Renal pelvis (tissue), 1 donor: ENCODE measurements at regions not wholly inside any gene's neighbourhood (a gene's known extent, or its start where the extent isn't known, plus 50 kb on each side); places are given as distances from the start of the nearest gene placed in this dataset.
"Not testable (repeated sequence)": the region's sequence is repeated elsewhere in the genome, so short reads cannot be mapped to it uniquely, and the experiment has no call there.

Source experiments
- DNase-seq: peaks from one replicate; pipeline ENCODE4 v3.0.0-alpha.2; 2013

GRCh38 chr11:134866981-134867675, 455.1 kb upstream of the B3GAT1 start:
- no peak for DNase-seq

- no peak for DNase-seq
These were observed 454.2 kb upstream of the B3GAT1 start for GRCh38 chr11:134866215-134866614.

GRCh38 chr11:134864968-134865305, 452.9 kb upstream of the B3GAT1 start:
- DNase-seq = no peak

DNA sequence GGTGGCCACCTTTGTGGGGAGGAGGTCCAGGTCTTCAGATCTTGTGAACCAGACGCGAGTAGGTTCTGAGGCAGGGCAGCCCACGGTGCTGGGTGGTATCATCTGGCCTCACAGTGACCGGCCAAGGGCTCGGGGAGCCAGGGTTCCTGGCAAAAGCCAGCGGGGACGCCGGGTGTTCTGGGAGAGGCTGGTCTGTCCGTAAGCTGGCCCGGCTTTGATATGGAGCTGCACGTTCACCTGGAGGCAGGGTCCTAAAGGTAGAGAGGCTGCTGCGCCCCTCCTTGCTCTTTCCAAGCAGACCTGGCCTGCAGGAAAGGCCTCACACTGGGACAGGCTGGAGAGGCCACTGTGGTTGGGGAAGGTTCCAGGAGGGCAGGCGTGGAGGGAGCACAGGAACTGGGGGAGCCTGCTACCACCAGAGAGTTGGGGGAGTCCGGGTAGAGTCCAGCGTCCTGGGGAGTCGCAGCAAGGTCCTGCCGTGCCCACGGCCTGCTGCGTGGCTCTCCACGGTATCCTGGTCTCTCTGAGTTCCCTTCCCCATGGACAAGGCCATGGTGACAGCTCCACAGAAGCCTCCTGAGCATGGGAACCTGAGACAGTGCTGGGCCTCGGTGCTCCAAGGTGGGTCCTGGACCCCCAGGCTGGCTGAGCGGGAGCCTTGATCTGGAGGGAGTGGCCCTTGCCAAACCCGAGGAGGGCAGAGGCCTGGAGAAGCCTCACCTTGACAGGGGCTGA, 452.4 kb upstream of the B3GAT1 start:
- DNase-seq = no peak

DNA sequence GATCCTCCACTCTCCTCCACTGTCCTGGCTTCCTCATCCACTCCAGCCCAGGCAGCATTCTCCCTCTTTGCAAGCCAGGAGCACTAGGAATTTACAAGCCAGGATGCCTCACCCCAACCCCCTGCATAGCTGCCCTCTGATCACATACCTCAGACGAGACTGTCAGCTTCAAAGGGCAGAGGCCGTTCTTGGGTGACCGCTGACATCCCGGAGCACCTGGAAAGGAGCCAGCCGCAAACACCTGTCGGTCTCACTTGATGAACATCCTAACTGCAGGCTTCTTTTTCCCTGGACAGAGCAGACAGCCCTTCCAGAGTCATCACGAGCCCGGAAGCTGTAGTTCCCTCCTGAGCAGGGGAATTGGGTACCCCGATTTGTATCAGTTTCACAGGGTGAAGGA, 451.3 kb upstream of the B3GAT1 start:
- no peak for DNase-seq

DNA sequence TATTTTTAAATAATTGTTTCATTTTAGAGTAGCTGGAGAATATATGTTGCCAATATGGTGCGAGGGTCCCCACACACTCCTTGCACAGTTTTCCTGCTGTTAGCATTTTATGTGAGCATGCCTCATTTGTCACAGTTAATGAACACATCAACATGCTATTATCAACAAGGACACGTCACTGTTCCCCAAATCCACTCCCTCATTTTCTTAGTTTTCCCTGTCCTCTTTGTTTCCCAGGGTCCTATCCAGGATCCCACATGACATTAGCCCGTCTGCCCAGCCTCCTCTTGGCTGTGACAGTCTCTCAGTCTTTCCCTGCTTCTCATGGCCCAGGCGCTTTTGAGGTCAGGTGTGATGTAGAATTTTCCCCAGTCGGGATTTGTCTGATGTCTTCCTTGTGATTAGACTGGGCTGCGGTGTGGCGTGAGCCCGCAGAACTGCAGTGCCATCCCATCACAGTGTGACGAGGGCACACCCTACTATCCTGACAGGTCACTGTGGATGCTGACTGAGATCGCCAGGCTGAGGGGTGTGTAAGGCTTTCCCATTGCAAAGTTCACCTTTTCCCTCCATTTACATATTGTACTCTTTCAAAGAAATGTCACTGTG, 450.6 kb upstream of the B3GAT1 start:
- DNase-seq = no peak

- DNase-seq = peak; percentile 27
These were observed 450.1 kb upstream of the B3GAT1 start for GRCh38 chr11:134862105-134862502.

GRCh38 chr11:134861490-134862104, 449.6 kb upstream of the B3GAT1 start:
- DNase-seq = no peak

DNA sequence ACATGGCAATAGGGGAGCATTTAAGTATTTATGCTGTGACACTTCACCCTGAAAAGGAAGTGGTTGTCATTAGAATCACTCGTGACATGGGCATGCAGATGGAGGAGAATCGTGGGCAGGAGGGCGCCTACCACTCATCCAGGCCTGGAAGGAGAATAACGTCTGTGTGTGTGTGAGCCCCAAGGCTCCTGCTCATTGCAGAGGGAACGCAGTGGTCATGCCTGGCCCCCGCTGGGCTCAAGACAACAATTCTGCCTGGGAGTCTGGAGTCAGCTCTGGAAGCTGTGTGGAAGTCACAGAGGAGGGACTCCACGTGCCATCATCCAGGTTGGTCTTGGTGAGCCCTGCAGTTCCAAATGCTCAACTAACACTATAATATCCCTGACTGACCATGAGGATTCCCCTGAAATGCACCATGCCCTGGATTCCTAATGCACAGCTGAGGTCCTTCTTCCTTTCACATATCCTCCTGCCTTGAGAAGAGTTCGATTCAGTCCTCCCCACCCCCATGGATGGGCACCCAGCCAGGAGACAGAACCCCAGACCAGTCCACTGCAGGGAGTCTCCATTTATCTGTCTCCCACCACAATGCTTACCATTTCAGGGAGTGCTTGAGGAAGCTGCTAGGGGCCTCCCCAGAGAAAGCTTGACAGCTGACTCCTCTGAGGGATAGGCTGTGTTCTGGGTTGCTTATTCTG, 446.9 kb upstream of the B3GAT1 start:
- DNase-seq = no peak

DNA sequence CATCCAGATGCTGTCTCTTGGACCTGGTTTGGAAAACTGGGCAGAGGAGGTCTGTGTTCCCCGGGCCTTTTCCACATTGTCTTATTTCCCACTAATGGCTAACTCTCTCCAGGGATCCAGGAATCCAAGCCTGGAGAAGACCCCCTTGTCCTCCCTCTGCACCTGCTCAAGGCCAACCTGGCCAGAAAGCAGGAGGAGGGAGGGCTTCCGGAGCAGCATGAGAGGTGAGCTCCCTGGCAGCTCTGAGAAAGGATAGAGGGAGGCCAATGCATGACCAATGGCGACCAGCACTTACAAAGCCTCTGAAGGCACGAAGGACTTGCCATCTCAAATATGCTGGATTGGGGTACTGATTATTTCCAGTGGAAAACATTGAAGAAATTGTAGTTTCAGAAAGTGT, 445.0 kb upstream of the B3GAT1 start:
- no peak for DNase-seq

GRCh38 chr11:134856056-134856971, 444.3 kb upstream of the B3GAT1 start:
- no peak for DNase-seq

DNA sequence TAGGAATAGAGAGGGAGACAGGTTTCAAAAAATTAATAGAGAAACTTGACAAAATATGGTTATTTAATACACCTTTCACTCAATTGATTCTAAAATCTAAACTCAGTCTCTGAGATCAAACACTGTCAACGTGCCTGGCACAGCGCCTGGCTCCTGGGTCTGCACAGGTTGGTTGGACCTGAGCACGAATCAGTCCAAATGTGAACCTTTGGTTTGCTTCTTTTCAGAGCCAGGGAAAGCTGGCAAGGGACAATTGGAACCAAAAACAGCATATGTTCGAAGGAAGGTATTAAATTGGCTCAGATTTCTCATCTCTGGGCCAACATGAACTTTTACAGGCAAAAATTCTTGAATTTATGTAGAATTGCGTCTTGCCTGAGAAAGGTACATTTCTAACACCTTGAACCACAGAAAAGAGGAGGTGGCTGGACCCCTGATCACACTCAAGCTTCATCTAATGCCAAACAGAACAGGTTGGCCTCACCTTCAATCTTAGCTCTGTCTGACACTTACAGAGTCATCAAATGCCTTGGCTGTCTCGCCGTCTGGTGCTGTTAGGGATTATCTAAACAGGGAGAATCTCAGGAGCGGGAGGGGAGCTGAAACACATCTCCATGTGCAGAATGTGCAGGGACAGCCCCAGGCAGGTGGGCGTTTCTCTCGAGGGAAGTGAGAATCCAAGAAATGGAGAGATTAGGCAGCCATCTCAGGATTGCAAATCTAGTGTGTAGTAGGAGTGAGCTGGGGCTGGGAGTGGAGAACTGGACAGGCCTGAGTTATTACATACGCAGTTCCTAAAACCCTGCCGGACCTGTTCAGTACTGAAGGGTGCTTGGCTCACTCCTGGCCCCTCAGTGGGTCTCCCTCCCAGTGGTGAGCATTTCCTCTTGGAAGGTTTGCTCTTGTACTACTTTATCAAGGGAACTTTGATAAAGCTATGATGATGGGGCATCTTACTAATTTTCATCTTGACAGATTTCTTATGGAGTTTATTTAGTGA, 442.2 kb upstream of the B3GAT1 start:
- DNase-seq = no peak

DNA sequence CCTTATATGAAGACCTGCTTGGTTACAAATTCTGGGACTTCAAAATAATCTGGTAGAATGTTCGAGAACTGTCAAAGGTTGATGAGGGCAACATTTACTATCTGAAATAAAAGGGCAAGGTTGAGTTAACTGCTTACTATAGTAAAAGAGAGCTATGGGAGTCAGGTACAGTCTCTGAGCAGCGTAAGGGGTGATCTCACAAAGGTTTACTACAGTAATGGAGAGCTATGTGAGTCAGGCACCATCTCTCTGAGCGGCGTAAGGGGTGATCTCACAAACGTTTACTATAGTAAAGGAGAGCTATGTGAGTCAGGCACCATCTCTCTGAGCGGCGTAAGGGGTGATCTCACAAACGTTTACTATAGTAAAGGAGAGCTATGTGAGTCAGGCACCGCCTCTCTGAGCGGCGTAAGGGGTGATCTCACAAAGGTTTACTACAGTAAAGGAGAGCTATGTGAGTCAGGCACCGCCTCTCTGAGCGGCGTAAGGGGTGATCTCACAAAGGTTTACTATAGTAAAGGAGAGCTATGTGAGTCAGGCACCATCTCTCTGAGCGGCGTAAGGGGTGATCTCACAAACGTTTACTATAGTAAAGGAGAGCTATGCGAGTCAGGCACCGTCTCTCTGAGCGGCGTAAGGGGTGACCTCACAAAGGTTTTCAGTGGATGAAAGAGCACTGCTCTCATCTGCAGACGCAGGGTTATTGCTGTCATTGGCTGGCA, 439.6 kb upstream of the B3GAT1 start:
- not testable (repeated sequence) for DNase-seq

- DNase-seq = no peak
These were observed 438.5 kb upstream of the B3GAT1 start for GRCh38 chr11:134850566-134850965.

DNA sequence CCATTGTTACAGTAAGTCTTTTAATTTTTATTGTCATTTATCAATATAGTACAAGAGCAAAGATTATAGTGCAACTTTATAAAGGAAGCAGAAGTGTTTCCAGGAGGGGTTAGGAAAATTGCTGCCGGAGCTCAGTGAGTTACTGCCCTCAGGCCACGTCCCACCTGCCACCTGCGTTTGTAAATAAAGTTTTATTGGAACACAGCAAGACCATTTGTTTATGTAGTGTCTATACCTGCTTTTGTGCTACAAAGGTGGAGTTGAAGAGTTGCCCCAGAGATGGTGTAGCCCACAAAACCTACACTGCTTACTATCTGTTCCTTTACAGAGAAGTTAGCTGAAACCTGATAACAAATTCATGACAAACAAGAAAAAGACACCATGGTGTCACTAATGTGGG, 437.8 kb upstream of the B3GAT1 start:
- DNase-seq = no peak

- no peak for DNase-seq
These were observed 435.2 kb upstream of the B3GAT1 start for GRCh38 chr11:134847083-134847715.

DNA sequence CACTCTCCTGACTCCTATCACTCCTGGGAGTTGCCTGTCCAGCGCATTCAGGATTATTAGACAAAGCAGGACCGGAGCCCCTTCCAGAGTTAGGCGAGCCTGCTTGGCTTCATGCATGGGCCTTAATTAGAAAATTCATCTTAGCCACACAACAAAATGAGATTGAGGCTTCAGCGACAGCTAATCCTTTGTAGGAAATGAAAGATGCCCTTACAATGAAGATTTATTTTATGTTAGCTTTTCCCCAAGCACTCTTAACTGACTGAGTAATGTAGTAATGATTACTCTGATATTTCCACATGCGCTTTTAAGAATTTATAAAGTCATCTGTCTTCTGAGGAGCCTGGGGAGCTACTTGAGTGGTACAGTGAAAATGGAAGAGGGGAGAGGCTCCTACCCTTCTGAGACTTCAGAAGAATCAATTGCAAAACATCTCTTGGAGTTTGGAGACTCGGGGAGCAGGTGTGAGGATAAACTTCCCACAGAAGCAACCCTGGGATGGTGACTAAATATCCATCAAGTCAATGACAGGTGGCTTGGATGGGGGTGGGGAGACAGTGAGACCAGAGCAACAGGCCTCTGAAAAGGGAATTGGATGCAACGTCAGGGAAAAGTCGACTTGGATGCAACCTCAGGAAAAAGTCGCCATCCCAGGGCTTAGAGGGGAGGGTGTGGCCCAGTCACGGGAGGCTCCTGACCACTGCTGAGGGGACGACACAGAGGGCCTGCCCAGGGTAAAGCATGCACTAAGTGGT, 434.5 kb upstream of the B3GAT1 start:
- DNase-seq = no peak
